HL-60 (cell line): ENCODE measurements at regions not wholly inside any gene's neighbourhood (a gene's known extent, or its start where the extent isn't known, plus 50 kb on each side); places are given as distances from the start of the nearest gene placed in this dataset.
A peak's percentile ranks its signal among the peaks of the same experiment; 100 is the strongest.
"Not testable (repeated sequence)": the region's sequence is repeated elsewhere in the genome, so short reads cannot be mapped to it uniquely, and the experiment has no call there.

Experiments used
- DNase-seq, 2 experiments: peaks; one replicate each; pipeline ENCODE4 v3.0.0-alpha.2; 2010 to 2020; ENCODE audit warnings: low read depth in 1 of 2, low spot score in 1 of 2
- H3K27ac ChIP-seq: fragments of 250-450 bp; sonication (Bioruptor Pico); replicated peaks from 2 replicates; pipeline ENCODE4 v1.5.1; 2020; ENCODE audit warnings: mild to moderate bottlenecking, moderate library complexity
- H3K27me3 ChIP-seq: fragments of 250-450 bp; sonication (Bioruptor Pico); 2 replicates; pipeline ENCODE4 v1.5.1; 2021; ENCODE audit warnings: mild to moderate bottlenecking, moderate library complexity; ENCODE audit not compliant: insufficient read depth, poor library complexity, severe bottlenecking
- H3K4me3 ChIP-seq: replicated peaks from 2 replicates; pipeline ENCODE4 v1.5.1; 2011; ENCODE audit warnings: mild to moderate bottlenecking, control low read depth, low read length; ENCODE audit not compliant: insufficient read depth
- GABPA ChIP-seq: IDR thresholded peaks from 2 replicates; pipeline ENCODE4 v1.6.1; 2012; ENCODE audit warnings: low read depth
- POLR2AphosphoS5 ChIP-seq: IDR thresholded peaks from 2 replicates; pipeline ENCODE4 v1.6.1; 2012; ENCODE audit warnings: low read depth
- SPI1 ChIP-seq: IDR thresholded peaks from 2 replicates; pipeline ENCODE4 v1.6.1; 2012; ENCODE audit warnings: low read depth, mild to moderate bottlenecking, borderline replicate concordance
- TF ChIP-seq, protein P1 (sequence below): IDR thresholded peaks from 2 replicates; pipeline ENCODE4 v1.6.1; 2012; ENCODE audit warnings: low read depth; ENCODE audit not compliant: insufficient replicate concordance
- TF ChIP-seq, protein P2 (sequence below): IDR thresholded peaks from one replicate; pipeline ENCODE4 v1.5.1; 2011; ENCODE audit warnings: low read length, control low read depth, inconsistent platforms; ENCODE audit not compliant: insufficient read depth

- no peak for DNase-seq
- TF ChIP-seq, protein P1, sequence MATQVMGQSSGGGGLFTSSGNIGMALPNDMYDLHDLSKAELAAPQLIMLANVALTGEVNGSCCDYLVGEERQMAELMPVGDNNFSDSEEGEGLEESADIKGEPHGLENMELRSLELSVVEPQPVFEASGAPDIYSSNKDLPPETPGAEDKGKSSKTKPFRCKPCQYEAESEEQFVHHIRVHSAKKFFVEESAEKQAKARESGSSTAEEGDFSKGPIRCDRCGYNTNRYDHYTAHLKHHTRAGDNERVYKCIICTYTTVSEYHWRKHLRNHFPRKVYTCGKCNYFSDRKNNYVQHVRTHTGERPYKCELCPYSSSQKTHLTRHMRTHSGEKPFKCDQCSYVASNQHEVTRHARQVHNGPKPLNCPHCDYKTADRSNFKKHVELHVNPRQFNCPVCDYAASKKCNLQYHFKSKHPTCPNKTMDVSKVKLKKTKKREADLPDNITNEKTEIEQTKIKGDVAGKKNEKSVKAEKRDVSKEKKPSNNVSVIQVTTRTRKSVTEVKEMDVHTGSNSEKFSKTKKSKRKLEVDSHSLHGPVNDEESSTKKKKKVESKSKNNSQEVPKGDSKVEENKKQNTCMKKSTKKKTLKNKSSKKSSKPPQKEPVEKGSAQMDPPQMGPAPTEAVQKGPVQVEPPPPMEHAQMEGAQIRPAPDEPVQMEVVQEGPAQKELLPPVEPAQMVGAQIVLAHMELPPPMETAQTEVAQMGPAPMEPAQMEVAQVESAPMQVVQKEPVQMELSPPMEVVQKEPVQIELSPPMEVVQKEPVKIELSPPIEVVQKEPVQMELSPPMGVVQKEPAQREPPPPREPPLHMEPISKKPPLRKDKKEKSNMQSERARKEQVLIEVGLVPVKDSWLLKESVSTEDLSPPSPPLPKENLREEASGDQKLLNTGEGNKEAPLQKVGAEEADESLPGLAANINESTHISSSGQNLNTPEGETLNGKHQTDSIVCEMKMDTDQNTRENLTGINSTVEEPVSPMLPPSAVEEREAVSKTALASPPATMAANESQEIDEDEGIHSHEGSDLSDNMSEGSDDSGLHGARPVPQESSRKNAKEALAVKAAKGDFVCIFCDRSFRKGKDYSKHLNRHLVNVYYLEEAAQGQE = no peak
- TF ChIP-seq POLR2AphosphoS5 = no peak
- TF ChIP-seq GABPA = no peak
- TF ChIP-seq, protein P2, sequence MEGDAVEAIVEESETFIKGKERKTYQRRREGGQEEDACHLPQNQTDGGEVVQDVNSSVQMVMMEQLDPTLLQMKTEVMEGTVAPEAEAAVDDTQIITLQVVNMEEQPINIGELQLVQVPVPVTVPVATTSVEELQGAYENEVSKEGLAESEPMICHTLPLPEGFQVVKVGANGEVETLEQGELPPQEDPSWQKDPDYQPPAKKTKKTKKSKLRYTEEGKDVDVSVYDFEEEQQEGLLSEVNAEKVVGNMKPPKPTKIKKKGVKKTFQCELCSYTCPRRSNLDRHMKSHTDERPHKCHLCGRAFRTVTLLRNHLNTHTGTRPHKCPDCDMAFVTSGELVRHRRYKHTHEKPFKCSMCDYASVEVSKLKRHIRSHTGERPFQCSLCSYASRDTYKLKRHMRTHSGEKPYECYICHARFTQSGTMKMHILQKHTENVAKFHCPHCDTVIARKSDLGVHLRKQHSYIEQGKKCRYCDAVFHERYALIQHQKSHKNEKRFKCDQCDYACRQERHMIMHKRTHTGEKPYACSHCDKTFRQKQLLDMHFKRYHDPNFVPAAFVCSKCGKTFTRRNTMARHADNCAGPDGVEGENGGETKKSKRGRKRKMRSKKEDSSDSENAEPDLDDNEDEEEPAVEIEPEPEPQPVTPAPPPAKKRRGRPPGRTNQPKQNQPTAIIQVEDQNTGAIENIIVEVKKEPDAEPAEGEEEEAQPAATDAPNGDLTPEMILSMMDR = no peak
- no peak for TF ChIP-seq SPI1
- Histone ChIP-seq H3K27me3 (no peaks in the 10 kb centered on the region), H3K27ac (no peak overlapping the region), H3K4me3 (no peak overlapping the region)
Measured at GRCh38 chr1:245000872-245001188, 136.5 kb upstream of the HNRNPU start.

- not testable (repeated sequence) for DNase-seq, H3K4me3 ChIP-seq, H3K27ac ChIP-seq, H3K27me3 ChIP-seq
Measured at GRCh38 chr1:244999644-245000043, 135.3 kb upstream of the HNRNPU start.

DNA sequence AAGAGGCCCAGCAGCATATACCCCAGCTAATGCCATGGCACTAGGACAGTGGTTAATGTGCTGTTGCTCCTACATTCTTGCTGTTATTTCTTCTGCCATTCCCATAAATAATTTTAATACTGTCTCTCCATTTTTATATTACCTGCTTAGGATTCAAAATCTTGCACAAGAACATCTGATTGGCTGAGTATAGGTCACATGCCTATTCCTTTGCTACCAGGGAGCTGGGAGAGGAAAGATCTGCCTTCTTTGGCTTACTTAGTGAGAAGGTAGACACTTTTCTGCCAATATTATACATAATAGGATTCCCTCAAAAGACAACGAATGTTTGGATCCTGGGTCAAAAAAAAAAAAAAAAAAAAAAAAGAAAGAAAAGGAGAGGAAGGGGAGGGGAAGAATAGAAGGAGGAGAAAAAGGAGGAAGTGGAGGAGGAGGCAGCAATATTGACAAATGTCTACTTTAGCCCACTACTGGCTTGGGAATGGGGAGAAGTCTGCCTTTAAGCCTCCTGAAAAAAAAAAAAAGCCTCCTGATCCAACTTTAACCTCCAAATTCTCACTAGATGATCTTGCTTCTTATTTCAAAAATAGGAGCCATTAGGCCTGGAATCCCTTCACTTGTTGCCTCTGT is 134.5 kb upstream of the HNRNPU start:
- no peak overlapping the region for H3K4me3 ChIP-seq
- no peak overlapping the region for H3K27ac ChIP-seq
- DNase-seq = no peak
- no peaks in the 10 kb centered on the region for H3K27me3 ChIP-seq
- TF ChIP-seq, protein P1 = no peak
- TF ChIP-seq GABPA (no peak), POLR2AphosphoS5 (no peak), SPI1 (peak; percentile 60; the same call in 1 of the 2 replicates)
- TF ChIP-seq, protein P2 = no peak

DNA sequence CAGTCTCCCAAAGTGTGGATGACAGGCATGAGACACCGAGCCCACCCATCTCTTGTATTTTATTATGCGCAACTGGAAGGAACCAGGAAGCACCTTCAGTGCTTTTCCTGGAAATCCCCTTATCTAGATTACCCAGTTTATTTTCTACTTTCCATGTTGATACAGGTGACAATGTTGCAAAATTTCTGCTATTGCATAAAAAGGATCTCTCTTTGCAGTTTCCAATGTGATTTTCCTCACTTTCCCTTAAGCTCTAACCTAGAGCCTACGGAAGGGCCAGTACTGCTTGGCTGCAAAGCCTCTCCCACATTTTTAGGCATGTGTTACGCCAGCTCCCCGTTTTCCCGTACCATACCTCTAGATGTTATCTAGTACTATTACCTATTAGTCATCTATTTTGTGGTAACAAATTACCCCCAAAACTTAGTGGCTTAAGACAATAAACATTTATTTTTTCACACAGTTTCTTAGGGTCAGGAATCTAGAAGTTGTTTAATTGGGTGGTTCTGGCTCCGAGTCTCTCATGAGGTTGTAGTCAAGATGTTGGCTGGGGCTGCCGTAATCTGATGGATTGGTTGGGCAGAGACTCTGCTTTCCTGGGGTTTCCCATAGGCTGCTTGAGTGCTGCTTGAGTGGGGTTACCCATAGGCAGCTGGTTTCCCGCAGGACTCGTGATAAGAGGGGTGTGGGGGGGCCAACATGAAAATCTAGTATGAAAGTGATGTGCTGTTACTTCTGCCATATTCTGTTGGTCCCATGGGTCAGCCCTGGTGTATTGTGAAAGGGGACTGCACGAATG is 131.5 kb upstream of the HNRNPU start:
- Histone ChIP-seq H3K27me3 (no peaks in the 10 kb centered on the region), H3K4me3 (no peak overlapping the region), H3K27ac (no peak overlapping the region)
- TF ChIP-seq, protein P2 = no peak
- TF ChIP-seq, protein P1 = no peak
- no peak for DNase-seq
